ENCODE measurements at regions not wholly inside any gene's neighbourhood (a gene's known extent, or its start where the extent isn't known, plus 50 kb on each side); places are given as distances from the start of the nearest gene placed in this dataset.

DNA sequence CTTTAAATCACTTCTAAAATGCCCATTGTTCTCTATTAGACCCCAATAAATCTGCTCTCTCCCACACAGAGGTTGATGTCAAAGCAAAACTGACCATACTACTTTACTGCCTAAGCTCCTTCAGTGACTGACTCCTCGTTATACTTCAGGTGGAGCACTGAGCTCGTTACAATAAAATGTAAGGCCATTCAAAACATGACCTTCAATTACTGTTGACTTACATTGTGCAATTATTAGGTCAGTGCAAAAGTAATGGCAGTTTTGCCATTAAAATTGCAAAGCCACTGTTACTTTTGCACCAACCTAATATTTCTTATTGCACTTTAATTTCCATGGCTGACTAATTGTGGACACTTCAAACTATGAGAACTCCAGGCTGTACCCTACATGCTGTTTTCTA is 314.9 kb downstream of the MZT1 start:
- SMC1A ChIA-PET (ENCODE audit: uncharacterized antibody, unreplicated experiment) = no interaction called here
- in situ Hi-C loops (cut with MboI) (no loop called here), intact Hi-C loops (cut with micrococcal nuclease; ENCODE audit: unreplicated experiment) (no loop called here)
- POLR2A ChIA-PET = no interaction called here
- no peaks in the 10 kb centered on the region for H4K20me1 ChIP-seq (ENCODE audit: control insufficient read depth, insufficient read depth)
- no peak overlapping the region for H3K4me3 ChIP-seq
- H3K9me3 ChIP-seq (replicated peaks; ENCODE audit: control insufficient read depth, insufficient read depth, low read length) = no peaks in the 10 kb centered on the region
- RAD21 ChIA-PET (ENCODE audit: unreplicated experiment) = no interaction called here
- H3K79me2 ChIP-seq (ENCODE audit: control insufficient read depth, insufficient read depth, low read length) = no peaks in the 10 kb centered on the region
- no peak overlapping the region for H3K9ac ChIP-seq (ENCODE audit: control insufficient read depth, insufficient read depth, low read length)
- FAIRE-seq (no peak), ATAC-seq (no peak), DNase-seq (ENCODE audit: low read depth, low spot score) (no peak)
- no TSS peak for BruUV-seq (replicated peaks)
- no peaks in the 10 kb centered on the region for H3K4me1 ChIP-seq (ENCODE audit: control insufficient read depth, insufficient read depth, low read length)
- H3K36me3 ChIP-seq (ENCODE audit: control insufficient read depth in 2 of 2, insufficient read depth in 2 of 2, low read length in 1 of 2) = no peaks in the 10 kb centered on the region
- WGBS (ENCODE audit: insufficient coverage, insufficient replicate concordance, low lambda C conversion rate, missing lambda C conversion rate) = 0% methylated on average over 2 of the region's 2 CpGs
- CTCF ChIA-PET = no interaction called here
- H2AFZ ChIP-seq (ENCODE audit: control insufficient read depth, low read depth, low read length) = no peak overlapping the region
- H3K4me2 ChIP-seq (ENCODE audit: control insufficient read depth, insufficient read depth) = no peak overlapping the region
- H3K27me3 ChIP-seq (replicated peaks in 1 of 2; ENCODE audit: control insufficient read depth in 2 of 2, insufficient read depth in 2 of 2, low read length in 1 of 2) = no peaks in the 10 kb centered on the region
- H3K27ac ChIP-seq (ENCODE audit: control insufficient read depth, insufficient read depth) = no peak overlapping the region
- TF ChIP-seq CBX3 (IDR thresholded peaks at IDR 0.05; ENCODE audit: borderline replicate concordance, low read depth) = no peak
- no peak for TF ChIP-seq ZNF217 (IDR thresholded peaks at IDR 0.05)
- TF ChIP-seq SREBF1 (IDR thresholded peaks at IDR 0.05; ENCODE audit: low read length) = no peak
- TF ChIP-seq, protein P1, sequence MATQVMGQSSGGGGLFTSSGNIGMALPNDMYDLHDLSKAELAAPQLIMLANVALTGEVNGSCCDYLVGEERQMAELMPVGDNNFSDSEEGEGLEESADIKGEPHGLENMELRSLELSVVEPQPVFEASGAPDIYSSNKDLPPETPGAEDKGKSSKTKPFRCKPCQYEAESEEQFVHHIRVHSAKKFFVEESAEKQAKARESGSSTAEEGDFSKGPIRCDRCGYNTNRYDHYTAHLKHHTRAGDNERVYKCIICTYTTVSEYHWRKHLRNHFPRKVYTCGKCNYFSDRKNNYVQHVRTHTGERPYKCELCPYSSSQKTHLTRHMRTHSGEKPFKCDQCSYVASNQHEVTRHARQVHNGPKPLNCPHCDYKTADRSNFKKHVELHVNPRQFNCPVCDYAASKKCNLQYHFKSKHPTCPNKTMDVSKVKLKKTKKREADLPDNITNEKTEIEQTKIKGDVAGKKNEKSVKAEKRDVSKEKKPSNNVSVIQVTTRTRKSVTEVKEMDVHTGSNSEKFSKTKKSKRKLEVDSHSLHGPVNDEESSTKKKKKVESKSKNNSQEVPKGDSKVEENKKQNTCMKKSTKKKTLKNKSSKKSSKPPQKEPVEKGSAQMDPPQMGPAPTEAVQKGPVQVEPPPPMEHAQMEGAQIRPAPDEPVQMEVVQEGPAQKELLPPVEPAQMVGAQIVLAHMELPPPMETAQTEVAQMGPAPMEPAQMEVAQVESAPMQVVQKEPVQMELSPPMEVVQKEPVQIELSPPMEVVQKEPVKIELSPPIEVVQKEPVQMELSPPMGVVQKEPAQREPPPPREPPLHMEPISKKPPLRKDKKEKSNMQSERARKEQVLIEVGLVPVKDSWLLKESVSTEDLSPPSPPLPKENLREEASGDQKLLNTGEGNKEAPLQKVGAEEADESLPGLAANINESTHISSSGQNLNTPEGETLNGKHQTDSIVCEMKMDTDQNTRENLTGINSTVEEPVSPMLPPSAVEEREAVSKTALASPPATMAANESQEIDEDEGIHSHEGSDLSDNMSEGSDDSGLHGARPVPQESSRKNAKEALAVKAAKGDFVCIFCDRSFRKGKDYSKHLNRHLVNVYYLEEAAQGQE (IDR thresholded peaks at IDR 0.05; ENCODE audit: low read depth, low read length) = no peak
- no peak for TF ChIP-seq GATAD2B (conservative IDR thresholded peaks at IDR 0.05; ENCODE audit: low read depth)

DNA sequence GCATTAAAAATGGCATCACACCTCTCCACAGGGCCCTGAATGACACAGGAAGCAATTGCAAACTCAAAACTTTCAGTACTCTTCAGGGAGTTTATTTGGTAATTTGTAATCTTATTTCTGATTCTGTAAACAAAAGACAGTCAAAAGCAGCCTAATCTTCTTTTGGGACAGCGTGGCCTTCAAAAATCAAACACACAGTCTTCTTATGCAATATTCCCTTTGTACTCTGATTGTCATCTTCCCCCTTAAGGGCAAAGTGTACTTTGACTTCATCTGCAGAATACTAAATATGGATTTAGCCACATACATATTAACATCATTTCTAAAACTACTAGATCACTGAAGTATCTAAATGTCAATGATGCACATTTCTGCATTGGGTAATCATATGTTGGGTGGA is 322.0 kb downstream of the MZT1 start:
- no peaks in the 10 kb centered on the region for H3K27me3 ChIP-seq (replicated peaks in 1 of 2; ENCODE audit: control insufficient read depth in 2 of 2, insufficient read depth in 2 of 2, low read length in 1 of 2)
- ChIA-PET CTCF (no interaction called here), RAD21 (ENCODE audit: unreplicated experiment) (no interaction called here), SMC1A (ENCODE audit: uncharacterized antibody, unreplicated experiment) (no interaction called here), POLR2A (no interaction called here)
- H3K4me1 ChIP-seq (ENCODE audit: control insufficient read depth, insufficient read depth, low read length) = no peaks in the 10 kb centered on the region
- no peaks in the 10 kb centered on the region for H4K20me1 ChIP-seq (ENCODE audit: control insufficient read depth, insufficient read depth)
- no peak overlapping the region for H3K4me2 ChIP-seq (ENCODE audit: control insufficient read depth, insufficient read depth)
- in situ Hi-C loops (cut with MboI) = no loop called here
- H3K9ac ChIP-seq (ENCODE audit: control insufficient read depth, insufficient read depth, low read length) = no peak overlapping the region
- no peak for DNase-seq (ENCODE audit: low read depth, low spot score)
- no peaks in the 10 kb centered on the region for H3K9me3 ChIP-seq (replicated peaks; ENCODE audit: control insufficient read depth, insufficient read depth, low read length)
- no peaks in the 10 kb centered on the region for H3K79me2 ChIP-seq (ENCODE audit: control insufficient read depth, insufficient read depth, low read length)
- no peak for FAIRE-seq
- H2AFZ ChIP-seq (ENCODE audit: control insufficient read depth, low read depth, low read length) = no peak overlapping the region
- no peak for ATAC-seq
- no peak overlapping the region for H3K4me3 ChIP-seq
- intact Hi-C loops (cut with micrococcal nuclease; ENCODE audit: unreplicated experiment) = no loop called here
- 0% methylated on average over 1 of the region's 1 CpG for WGBS (ENCODE audit: insufficient coverage, insufficient replicate concordance, low lambda C conversion rate, missing lambda C conversion rate)
- BruUV-seq (replicated peaks) = no TSS peak
- H3K27ac ChIP-seq (ENCODE audit: control insufficient read depth, insufficient read depth) = no peak overlapping the region
- H3K36me3 ChIP-seq (ENCODE audit: control insufficient read depth in 2 of 2, insufficient read depth in 2 of 2, low read length in 1 of 2) = no peaks in the 10 kb centered on the region
- TF ChIP-seq TAF1 (IDR thresholded peaks at IDR 0.05; ENCODE audit: borderline replicate concordance, low read depth, low read length) (no peak), ZSCAN29 (IDR thresholded peaks at IDR 0.05) (no peak), JUNB (IDR thresholded peaks at IDR 0.05) (no peak), MYB (IDR thresholded peaks at IDR 0.05; ENCODE audit: borderline replicate concordance, low read depth, low read length) (no peak), ATF7 (IDR thresholded peaks at IDR 0.05; ENCODE audit: low read depth) (no peak), PAX5 (IDR thresholded peaks at IDR 0.05; ENCODE audit: borderline replicate concordance, low read depth, low read length) (no peak), YBX1 (IDR thresholded peaks at IDR 0.05) (no peak), HDAC2 (IDR thresholded peaks at IDR 0.05) (no peak)
- TF ChIP-seq, protein P2, sequence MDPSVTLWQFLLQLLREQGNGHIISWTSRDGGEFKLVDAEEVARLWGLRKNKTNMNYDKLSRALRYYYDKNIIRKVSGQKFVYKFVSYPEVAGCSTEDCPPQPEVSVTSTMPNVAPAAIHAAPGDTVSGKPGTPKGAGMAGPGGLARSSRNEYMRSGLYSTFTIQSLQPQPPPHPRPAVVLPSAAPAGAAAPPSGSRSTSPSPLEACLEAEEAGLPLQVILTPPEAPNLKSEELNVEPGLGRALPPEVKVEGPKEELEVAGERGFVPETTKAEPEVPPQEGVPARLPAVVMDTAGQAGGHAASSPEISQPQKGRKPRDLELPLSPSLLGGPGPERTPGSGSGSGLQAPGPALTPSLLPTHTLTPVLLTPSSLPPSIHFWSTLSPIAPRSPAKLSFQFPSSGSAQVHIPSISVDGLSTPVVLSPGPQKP (IDR thresholded peaks at IDR 0.05; ENCODE audit: low read depth, low read length) = no peak
- TF ChIP-seq, protein P3, sequence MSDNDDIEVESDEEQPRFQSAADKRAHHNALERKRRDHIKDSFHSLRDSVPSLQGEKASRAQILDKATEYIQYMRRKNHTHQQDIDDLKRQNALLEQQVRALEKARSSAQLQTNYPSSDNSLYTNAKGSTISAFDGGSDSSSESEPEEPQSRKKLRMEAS (IDR thresholded peaks at IDR 0.05; ENCODE audit: low read depth, low read length) = no peak
- TF ChIP-seq, protein P4, sequence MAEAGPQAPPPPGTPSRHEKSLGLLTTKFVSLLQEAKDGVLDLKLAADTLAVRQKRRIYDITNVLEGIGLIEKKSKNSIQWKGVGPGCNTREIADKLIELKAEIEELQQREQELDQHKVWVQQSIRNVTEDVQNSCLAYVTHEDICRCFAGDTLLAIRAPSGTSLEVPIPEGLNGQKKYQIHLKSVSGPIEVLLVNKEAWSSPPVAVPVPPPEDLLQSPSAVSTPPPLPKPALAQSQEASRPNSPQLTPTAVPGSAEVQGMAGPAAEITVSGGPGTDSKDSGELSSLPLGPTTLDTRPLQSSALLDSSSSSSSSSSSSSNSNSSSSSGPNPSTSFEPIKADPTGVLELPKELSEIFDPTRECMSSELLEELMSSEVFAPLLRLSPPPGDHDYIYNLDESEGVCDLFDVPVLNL (IDR thresholded peaks at IDR 0.05; ENCODE audit: low read depth, low read length) = no peak
